HepG2 (cell line): ENCODE measurements at regions not wholly inside any gene's neighbourhood (a gene's known extent, or its start where the extent isn't known, plus 50 kb on each side); places are given as distances from the start of the nearest gene placed in this dataset.

ENCODE experiments used
- ARID2 ChIP-seq: sonication (generic); formaldehyde crosslinking; IDR thresholded peaks from 2 replicates; pipeline ENCODE4 v1.8.1; 2022; ENCODE audit warnings: mild to moderate bottlenecking, missing genetic modification reagents, borderline replicate concordance
- ATAD3A ChIP-seq: sonication (generic); formaldehyde crosslinking; IDR thresholded peaks from 2 replicates; pipeline ENCODE4 v1.4.0; 2020; ENCODE audit warnings: missing genetic modification reagents
- EHMT2 ChIP-seq: fragments of 200-600 bp; sonication (generic); IDR thresholded peaks from 2 replicates; pipeline ENCODE4 v1.7.0; 2017; ENCODE audit warnings: antibody characterized with exemption, low read depth, low read length, borderline replicate concordance
- HNF4G ChIP-seq, 2 experiments: sonication (generic) in 1 of 2; formaldehyde crosslinking in 1 of 2; IDR thresholded peaks; 2 replicates each; pipeline versions ENCODE4 v1.4.0 to v1.6.1; 2011 to 2020; ENCODE audit warnings: borderline replicate concordance in 2 of 2, low read depth in 2 of 2, mild to moderate bottlenecking in 2 of 2, low read length in 1 of 2, missing genetic modification reagents in 1 of 2, moderate library complexity in 1 of 2
- MBD4 ChIP-seq: IDR thresholded peaks from 2 replicates; pipeline ENCODE4 v1.6.1; 2012; ENCODE audit warnings: low read length, inconsistent platforms, borderline replicate concordance
- PPARG ChIP-seq: conservative IDR thresholded peaks from 2 replicates; pipeline ENCODE4 v1.6.1; 2016; ENCODE audit warnings: missing biosample characterization, missing genetic modification reagents
- STAT6 ChIP-seq: sonication (generic); formaldehyde crosslinking; IDR thresholded peaks from 2 replicates; pipeline ENCODE4 v1.4.0; 2020; ENCODE audit warnings: missing genetic modification reagents, mild to moderate bottlenecking, borderline replicate concordance
- ZBTB14 ChIP-seq: sonication (generic); formaldehyde crosslinking; IDR thresholded peaks from 2 replicates; pipeline ENCODE4 v1.4.0; 2020; ENCODE audit warnings: missing genetic modification reagents
- ZBTB20 ChIP-seq: sonication (generic); formaldehyde crosslinking; IDR thresholded peaks from 2 replicates; pipeline ENCODE4 v1.8.1; 2023; ENCODE audit warnings: missing genetic modification reagents, low read depth, mild to moderate bottlenecking, borderline replicate concordance
- ZNF430 ChIP-seq: sonication (generic); formaldehyde crosslinking; IDR thresholded peaks from 2 replicates; pipeline ENCODE4 v1.9.0; 2021; ENCODE audit warnings: mild to moderate bottlenecking, missing genetic modification reagents
- ZNF510 ChIP-seq: sonication (generic); formaldehyde crosslinking; IDR thresholded peaks from 2 replicates; pipeline ENCODE4 v1.4.0; 2020; ENCODE audit warnings: low read depth, mild to moderate bottlenecking, missing genetic modification reagents
- ZNF562 ChIP-seq: sonication (generic); formaldehyde crosslinking; IDR thresholded peaks from 2 replicates; pipeline ENCODE4 v1.8.0; 2022; ENCODE audit warnings: missing genetic modification reagents, borderline replicate concordance
- ZNF609 ChIP-seq: sonication (generic); formaldehyde crosslinking; IDR thresholded peaks from 2 replicates; pipeline ENCODE4 v1.4.0; 2020; ENCODE audit warnings: mild to moderate bottlenecking, missing genetic modification reagents, borderline replicate concordance
- TF ChIP-seq, protein P1 (sequence below): sonication (generic); formaldehyde crosslinking; IDR thresholded peaks from 2 replicates; pipeline ENCODE4 v1.4.0; 2020; ENCODE audit warnings: missing genetic modification reagents
- TF ChIP-seq, protein P2 (sequence below): IDR thresholded peaks from 2 replicates; pipeline ENCODE4 v1.6.1; 2016; ENCODE audit warnings: low read depth

- TF ChIP-seq ZNF609 (CRISPR knock-in tag) (peak; percentile 82; the same call in 1 of the 2 replicates), PPARG (CRISPR knock-in tag) (peak; percentile 89), STAT6 (CRISPR knock-in tag) (peak; percentile 65; the same call in 1 of the 2 replicates), HNF4G (IDR thresholded peaks at IDR 0.05; ENCODE audit: borderline replicate concordance, low read depth, low read length) (peak; percentile 69), HNF4G (CRISPR knock-in tag; IDR thresholded peaks at IDR 0.05; ENCODE audit: borderline replicate concordance, low read depth) (no peak; the same call in 1 of the 2 replicates), ARID2 (CRISPR knock-in tag) (no peak), EHMT2 (peak; percentile 30; the same call in 1 of the 2 replicates), ZBTB14 (CRISPR knock-in tag) (no peak), ZNF562 (CRISPR knock-in tag) (no peak), MBD4 (peak; percentile 91; the same call in 1 of the 2 replicates), ATAD3A (CRISPR knock-in tag) (no peak), ZNF430 (CRISPR knock-in tag) (no peak), ZBTB20 (peak; percentile 74; the same call in 1 of the 2 replicates), ZNF510 (CRISPR knock-in tag) (no peak)
- TF ChIP-seq, protein P1, sequence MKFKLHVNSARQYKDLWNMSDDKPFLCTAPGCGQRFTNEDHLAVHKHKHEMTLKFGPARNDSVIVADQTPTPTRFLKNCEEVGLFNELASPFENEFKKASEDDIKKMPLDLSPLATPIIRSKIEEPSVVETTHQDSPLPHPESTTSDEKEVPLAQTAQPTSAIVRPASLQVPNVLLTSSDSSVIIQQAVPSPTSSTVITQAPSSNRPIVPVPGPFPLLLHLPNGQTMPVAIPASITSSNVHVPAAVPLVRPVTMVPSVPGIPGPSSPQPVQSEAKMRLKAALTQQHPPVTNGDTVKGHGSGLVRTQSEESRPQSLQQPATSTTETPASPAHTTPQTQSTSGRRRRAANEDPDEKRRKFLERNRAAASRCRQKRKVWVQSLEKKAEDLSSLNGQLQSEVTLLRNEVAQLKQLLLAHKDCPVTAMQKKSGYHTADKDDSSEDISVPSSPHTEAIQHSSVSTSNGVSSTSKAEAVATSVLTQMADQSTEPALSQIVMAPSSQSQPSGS (CRISPR knock-in tag): peak; percentile 67; the same call in 1 of the 2 replicates
- TF ChIP-seq, protein P2, sequence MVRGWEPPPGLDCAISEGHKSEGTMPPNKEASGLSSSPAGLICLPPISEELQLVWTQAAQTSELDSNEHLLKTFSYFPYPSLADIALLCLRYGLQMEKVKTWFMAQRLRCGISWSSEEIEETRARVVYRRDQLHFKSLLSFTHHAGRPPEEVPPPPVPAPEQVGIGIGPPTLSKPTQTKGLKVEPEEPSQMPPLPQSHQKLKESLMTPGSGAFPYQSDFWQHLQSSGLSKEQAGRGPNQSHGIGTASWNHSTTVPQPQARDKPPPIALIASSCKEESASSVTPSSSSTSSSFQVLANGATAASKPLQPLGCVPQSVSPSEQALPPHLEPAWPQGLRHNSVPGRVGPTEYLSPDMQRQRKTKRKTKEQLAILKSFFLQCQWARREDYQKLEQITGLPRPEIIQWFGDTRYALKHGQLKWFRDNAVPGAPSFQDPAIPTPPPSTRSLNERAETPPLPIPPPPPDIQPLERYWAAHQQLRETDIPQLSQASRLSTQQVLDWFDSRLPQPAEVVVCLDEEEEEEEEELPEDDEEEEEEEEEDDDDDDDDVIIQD (CRISPR knock-in tag): peak; percentile 74; the same call in 1 of the 2 replicates
These were observed 145.4 kb upstream of the BMP4 start (continued) for GRCh38 chr14:54102051-54102456.
